HAP-1 (cell line): ENCODE measurements at regions not wholly inside any gene's neighbourhood (a gene's known extent, or its start where the extent isn't known, plus 50 kb on each side); places are given as distances from the start of the nearest gene placed in this dataset.
"Not testable (repeated sequence)": the region's sequence is repeated elsewhere in the genome, so short reads cannot be mapped to it uniquely, and the experiment has no call there.

Experiments
- DNase-seq, 2 experiments: peaks; one replicate each; pipeline ENCODE4 v3.0.0-alpha.2; 2016 to 2020; ENCODE audit warnings: low spot score in 2 of 2
- H3K27me3 ChIP-seq: fragments of 250-450 bp; sonication (Bioruptor Pico); 2 replicates; pipeline ENCODE4 v1.5.1; 2020; ENCODE audit warnings: low read depth, mild to moderate bottlenecking, moderate library complexity
- H3K36me3 ChIP-seq: fragments of 250-450 bp; sonication (Bioruptor Pico); replicated peaks from 2 replicates; pipeline ENCODE4 v1.5.1; 2020; ENCODE audit warnings: mild to moderate bottlenecking
- H3K4me1 ChIP-seq: fragments of 250-450 bp; sonication (Bioruptor Pico); 2 replicates; pipeline ENCODE4 v1.5.1; 2020; ENCODE audit warnings: mild to moderate bottlenecking
- H3K4me3 ChIP-seq: fragments of 250-450 bp; sonication (Bioruptor Pico); 2 replicates; pipeline ENCODE4 v1.5.1; 2020; ENCODE audit warnings: mild to moderate bottlenecking, moderate library complexity
- H3K9me3 ChIP-seq: fragments of 250-450 bp; sonication (Bioruptor Pico); 2 replicates; pipeline ENCODE4 v1.5.1; 2020; ENCODE audit warnings: mild to moderate bottlenecking, moderate library complexity
- in situ Hi-C: fragments of 300-500 bp; cut with MboI; formaldehyde crosslinking; loops from 3 replicates; pipeline ENCODE4 v1.14.3; 2020; ENCODE audit warnings: low sequenced_read_pairs, inconsistent platforms, mixed read lengths

DNA sequence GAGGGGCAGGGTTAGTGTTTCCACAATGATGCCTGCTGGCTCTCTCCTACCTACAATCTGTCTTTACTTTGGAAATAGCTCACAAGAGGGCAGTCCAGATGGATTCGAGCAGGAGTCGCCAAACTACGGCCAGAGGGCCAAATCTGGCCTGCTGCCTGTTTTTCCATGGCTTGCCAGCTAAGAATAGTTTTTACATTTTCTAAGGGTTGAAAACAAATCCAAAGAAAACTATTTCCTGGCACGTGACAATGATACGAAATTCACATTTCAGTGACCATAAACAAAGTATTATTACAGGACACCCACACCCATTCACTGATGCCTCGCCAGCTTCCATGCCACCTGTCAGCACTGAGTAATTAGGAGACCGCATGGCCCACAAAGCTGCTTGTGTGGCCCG lies 162.9 kb upstream of the WWC1 start:
- H3K9me3 ChIP-seq = no peaks in the 10 kb centered on the region
- H3K36me3 ChIP-seq = no peaks in the 10 kb centered on the region
- H3K4me1 ChIP-seq = peaks cover 11% of the 10 kb centered on the region
- H3K27me3 ChIP-seq = no peaks in the 10 kb centered on the region
- no peak overlapping the region for H3K4me3 ChIP-seq
- DNase-seq = no peak
- in situ Hi-C loops = no loop called here

DNA sequence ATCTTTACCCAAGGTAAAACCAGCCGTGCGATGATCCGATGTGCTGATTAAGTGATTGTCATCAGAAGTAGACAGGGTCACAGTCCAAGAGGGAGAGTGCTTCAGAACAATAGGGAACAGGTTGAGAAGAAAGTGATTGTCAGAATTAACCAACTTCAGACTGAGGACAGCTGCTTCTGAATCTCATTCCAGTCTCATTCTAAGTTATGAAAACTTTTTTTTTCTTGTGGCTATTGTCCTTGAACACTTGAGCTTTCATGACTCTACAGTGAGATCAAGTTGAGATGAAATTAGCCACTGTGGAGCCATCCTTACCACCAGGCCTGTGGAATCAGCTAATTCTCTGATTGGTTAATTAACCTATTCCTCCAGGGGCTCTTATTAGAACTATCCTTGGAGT lies 159.9 kb upstream of the WWC1 start:
- Histone ChIP-seq H3K27me3 (no peaks in the 10 kb centered on the region), H3K4me1 (peaks cover 15% of the 10 kb centered on the region), H3K4me3 (no peak overlapping the region), H3K36me3 (no peaks in the 10 kb centered on the region), H3K9me3 (no peaks in the 10 kb centered on the region)
- no peak for DNase-seq
- in situ Hi-C loops = no loop called here

GRCh38 chr5:168132241-168132641 lies 159.2 kb upstream of the WWC1 start:
- H3K27me3 ChIP-seq = no peaks in the 10 kb centered on the region
- no peak overlapping the region for H3K4me3 ChIP-seq
- in situ Hi-C loops = no loop called here
- no peaks in the 10 kb centered on the region for H3K36me3 ChIP-seq
- peaks cover 15% of the 10 kb centered on the region for H3K4me1 ChIP-seq
- DNase-seq = no peak
- no peaks in the 10 kb centered on the region for H3K9me3 ChIP-seq

DNA sequence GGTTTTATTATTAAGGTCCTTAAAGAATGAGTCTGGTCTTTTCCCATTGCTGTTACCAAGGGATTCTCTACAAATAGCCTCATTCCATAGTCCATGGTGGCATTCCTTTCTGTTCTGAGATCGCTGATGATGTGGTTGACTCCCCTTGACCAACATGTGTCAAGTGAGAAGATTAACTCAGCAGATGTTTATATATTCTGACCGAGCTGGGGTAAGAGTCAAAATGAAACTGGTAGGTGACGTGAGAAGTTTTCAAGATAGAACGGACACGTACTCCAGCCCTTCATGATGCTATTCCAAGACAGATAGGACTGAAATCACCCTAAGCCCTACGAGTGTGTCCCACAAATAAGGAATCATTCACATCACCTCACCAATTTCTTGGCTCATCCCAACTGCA lies 155.5 kb upstream of the WWC1 start:
- Histone ChIP-seq H3K36me3 (no peaks in the 10 kb centered on the region), H3K27me3 (no peaks in the 10 kb centered on the region), H3K9me3 (no peaks in the 10 kb centered on the region), H3K4me3 (no peak overlapping the region), H3K4me1 (peaks cover 9% of the 10 kb centered on the region)
- no peak for DNase-seq
- in situ Hi-C loops = no loop called here

GRCh38 chr5:168136340-168136739 lies 155.1 kb upstream of the WWC1 start:
- Histone ChIP-seq H3K9me3 (no peaks in the 10 kb centered on the region), H3K27me3 (no peaks in the 10 kb centered on the region), H3K4me3 (no peak overlapping the region), H3K4me1 (peaks cover 9% of the 10 kb centered on the region), H3K36me3 (no peaks in the 10 kb centered on the region)
- in situ Hi-C loops = no loop called here
- DNase-seq = no peak

- no peaks in the 10 kb centered on the region for H3K27me3 ChIP-seq
- DNase-seq = no peak
- no peaks in the 10 kb centered on the region for H3K9me3 ChIP-seq
- H3K4me3 ChIP-seq = no peak overlapping the region
- in situ Hi-C loops = no loop called here
- H3K4me1 ChIP-seq = peaks cover 9% of the 10 kb centered on the region
- no peaks in the 10 kb centered on the region for H3K36me3 ChIP-seq
Observed at GRCh38 chr5:168137265-168137664, 154.2 kb upstream of the WWC1 start.

DNA sequence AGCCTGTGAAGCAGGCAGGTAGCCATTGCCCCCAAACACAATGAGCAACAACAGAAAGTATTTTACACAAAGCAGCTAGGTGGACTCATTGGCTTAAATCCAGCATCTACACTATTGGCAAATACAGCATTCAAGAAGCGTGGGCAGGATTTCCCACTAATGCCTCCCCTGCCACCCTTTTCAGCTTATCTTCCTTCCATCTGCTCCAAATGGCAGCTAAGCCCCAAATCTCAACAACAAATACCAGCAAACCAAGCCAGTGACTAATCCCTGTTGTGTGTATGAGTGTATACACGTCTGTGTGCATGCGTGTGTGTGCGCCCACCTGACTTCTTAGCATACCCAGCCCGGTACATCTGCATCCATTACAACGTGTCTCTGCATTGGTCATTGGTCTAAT lies 151.2 kb upstream of the WWC1 start:
- in situ Hi-C loops = no loop called here
- no peaks in the 10 kb centered on the region for H3K27me3 ChIP-seq
- H3K4me3 ChIP-seq = no peak overlapping the region
- DNase-seq = no peak
- no peaks in the 10 kb centered on the region for H3K36me3 ChIP-seq
- H3K9me3 ChIP-seq = no peaks in the 10 kb centered on the region
- H3K4me1 ChIP-seq = peaks cover 3% of the 10 kb centered on the region

GRCh38 chr5:168142402-168142801 lies 149.0 kb upstream of the WWC1 start:
- Histone ChIP-seq H3K36me3 (no peaks in the 10 kb centered on the region), H3K9me3 (no peaks in the 10 kb centered on the region)
- in situ Hi-C loops = no loop called here

GRCh38 chr5:168143521-168143920 lies 147.9 kb upstream of the WWC1 start:
- DNase-seq, H3K27me3 ChIP-seq, in situ Hi-C loops: not testable (repeated sequence)

More at GRCh38 chr5:168142402-168142801, 149.0 kb upstream of the WWC1 start:
- peaks cover 8% of the 10 kb centered on the region for H3K4me1 ChIP-seq
- H3K4me3 ChIP-seq = no peak overlapping the region
- H3K27me3 ChIP-seq = no peaks in the 10 kb centered on the region
- no peak for DNase-seq

GRCh38 chr5:168147106-168147505 lies 144.3 kb upstream of the WWC1 start:
- Histone ChIP-seq H3K4me3 (no peak overlapping the region), H3K4me1 (peaks cover 34% of the 10 kb centered on the region)

More at GRCh38 chr5:168143521-168143920, 147.9 kb upstream of the WWC1 start:
- H3K4me3 ChIP-seq, H3K9me3 ChIP-seq, H3K36me3 ChIP-seq: not testable (repeated sequence)
- H3K4me1 ChIP-seq = peaks cover 16% of the 10 kb centered on the region

DNA sequence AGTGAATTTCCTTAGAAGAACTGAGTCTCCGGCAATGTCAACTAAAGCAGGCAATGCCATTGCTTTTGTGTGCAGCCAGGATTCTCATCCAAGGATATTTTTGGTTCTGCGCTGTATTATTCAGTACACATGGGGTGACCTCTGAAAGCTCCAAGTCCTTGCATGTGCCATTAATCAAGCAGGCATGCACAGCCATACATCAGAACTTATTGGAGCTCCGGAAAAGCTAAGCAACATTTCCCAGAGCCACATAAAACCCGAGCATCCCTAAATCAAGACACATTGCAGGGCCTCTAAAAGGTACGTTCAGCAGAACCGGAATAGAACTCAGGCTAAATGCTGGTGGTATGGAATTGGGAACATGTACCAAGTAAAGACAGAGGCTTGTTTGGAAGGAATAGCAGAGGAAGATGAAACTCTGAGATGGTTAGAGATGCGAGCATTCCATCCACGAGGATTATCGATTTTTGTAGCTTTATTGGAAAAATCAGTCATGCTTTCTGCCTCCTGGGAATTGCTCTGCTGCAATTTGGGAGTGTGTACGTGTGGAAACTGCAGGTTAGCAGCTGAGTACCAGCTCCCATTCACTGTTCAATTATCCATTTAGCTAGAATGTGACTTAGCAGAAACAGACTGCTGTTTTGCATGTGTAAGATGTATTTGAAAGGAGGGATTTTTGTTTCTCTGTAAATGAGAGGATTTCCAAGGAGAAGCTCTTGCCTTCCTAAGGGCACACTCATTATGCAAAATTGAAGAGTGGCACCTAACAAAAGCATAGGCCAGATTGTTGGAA lies 143.7 kb upstream of the WWC1 start:
- no peaks in the 10 kb centered on the region for H3K27me3 ChIP-seq
- peak; percentile 61 to 95 for DNase-seq
- in situ Hi-C loops = no loop called here

More at GRCh38 chr5:168147106-168147505, 144.3 kb upstream of the WWC1 start:
- no peak for DNase-seq
- no peaks in the 10 kb centered on the region for H3K36me3 ChIP-seq
- in situ Hi-C loops = no loop called here
- no peaks in the 10 kb centered on the region for H3K9me3 ChIP-seq
- no peaks in the 10 kb centered on the region for H3K27me3 ChIP-seq

DNA sequence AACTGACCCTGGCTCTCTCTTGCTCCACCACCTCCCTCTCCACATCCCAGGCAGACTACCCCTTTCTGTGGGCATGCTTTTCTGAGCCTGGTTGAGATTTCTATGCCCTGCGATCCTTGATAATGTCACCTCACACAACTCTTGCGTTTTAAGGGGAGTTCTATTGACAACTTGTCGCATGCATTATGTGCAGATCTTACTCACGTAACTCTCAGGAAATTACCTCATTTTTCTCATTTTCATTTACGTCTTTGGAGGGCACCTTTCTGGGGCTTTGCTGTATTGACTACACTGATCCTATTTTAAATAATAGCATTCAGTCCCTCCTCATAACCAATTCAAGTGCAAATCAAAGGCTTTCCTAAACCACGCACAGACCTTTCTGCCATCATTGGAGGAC lies 140.4 kb upstream of the WWC1 start:
- no peaks in the 10 kb centered on the region for H3K9me3 ChIP-seq
- H3K4me1 ChIP-seq = peaks cover 34% of the 10 kb centered on the region
- H3K27me3 ChIP-seq = no peaks in the 10 kb centered on the region
- H3K36me3 ChIP-seq = no peaks in the 10 kb centered on the region
- in situ Hi-C loops = no loop called here
- H3K4me3 ChIP-seq = no peak overlapping the region
- DNase-seq = no peak

More for the DNA sequence above, 143.7 kb upstream of the WWC1 start:
- no peak overlapping the region for H3K4me3 ChIP-seq
- H3K9me3 ChIP-seq = no peaks in the 10 kb centered on the region
- peaks cover 34% of the 10 kb centered on the region for H3K4me1 ChIP-seq
- H3K36me3 ChIP-seq = no peaks in the 10 kb centered on the region

- Histone ChIP-seq H3K4me3 (no peak overlapping the region), H3K36me3 (no peaks in the 10 kb centered on the region), H3K4me1 (peaks cover 26% of the 10 kb centered on the region), H3K9me3 (no peaks in the 10 kb centered on the region), H3K27me3 (no peaks in the 10 kb centered on the region)
- in situ Hi-C loops = no loop called here
- DNase-seq = no peak
Observed at GRCh38 chr5:168152660-168153059, 138.8 kb upstream of the WWC1 start.

DNA sequence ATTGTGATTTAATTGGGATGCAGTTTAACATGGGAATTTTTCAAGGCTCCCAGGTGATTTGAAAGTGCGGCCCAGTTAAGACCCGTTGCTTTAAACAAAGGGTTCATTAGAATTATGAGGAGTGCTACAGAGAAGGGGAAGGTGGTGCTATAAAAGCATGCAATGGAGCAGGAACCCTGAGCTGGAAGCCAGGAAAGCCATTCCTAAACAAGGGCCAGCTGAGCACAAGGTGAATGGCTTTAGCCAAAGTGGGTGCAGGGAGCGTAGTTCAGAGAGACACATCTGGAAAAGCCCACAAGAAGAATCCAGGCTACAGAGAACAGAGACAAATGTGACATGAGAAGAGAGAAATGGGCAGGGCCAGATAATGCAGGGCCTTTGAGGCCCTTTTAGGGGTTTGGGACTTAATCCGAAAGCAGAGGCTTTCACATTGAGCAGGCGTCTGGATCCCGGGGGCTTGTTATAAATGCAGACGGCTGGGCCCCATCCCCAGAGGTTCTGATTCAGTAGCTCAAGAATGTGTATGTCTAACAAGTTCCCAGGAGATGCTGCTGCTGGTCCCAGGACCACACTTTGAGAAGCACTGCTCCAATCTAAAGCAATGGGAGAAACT lies 138.1 kb upstream of the WWC1 start:
- H3K4me3 ChIP-seq = no peak overlapping the region
- no peaks in the 10 kb centered on the region for H3K36me3 ChIP-seq
- no peak for DNase-seq
- H3K27me3 ChIP-seq = no peaks in the 10 kb centered on the region
- no peaks in the 10 kb centered on the region for H3K9me3 ChIP-seq
- peaks cover 22% of the 10 kb centered on the region for H3K4me1 ChIP-seq
- in situ Hi-C loops = no loop called here
